GM12872 (cell line): ENCODE measurements at regions not wholly inside any gene's neighbourhood (a gene's known extent, or its start where the extent isn't known, plus 50 kb on each side); places are given as distances from the start of the nearest gene placed in this dataset.

Experiments used
- TF ChIP-seq, protein P1 (sequence below): IDR thresholded peaks from 3 replicates; pipeline ENCODE4 v1.5.1; 2011; ENCODE audit warnings: low read depth, mild to moderate bottlenecking, low read length, moderate library complexity; ENCODE audit not compliant: insufficient read depth

- TF ChIP-seq, protein P1, sequence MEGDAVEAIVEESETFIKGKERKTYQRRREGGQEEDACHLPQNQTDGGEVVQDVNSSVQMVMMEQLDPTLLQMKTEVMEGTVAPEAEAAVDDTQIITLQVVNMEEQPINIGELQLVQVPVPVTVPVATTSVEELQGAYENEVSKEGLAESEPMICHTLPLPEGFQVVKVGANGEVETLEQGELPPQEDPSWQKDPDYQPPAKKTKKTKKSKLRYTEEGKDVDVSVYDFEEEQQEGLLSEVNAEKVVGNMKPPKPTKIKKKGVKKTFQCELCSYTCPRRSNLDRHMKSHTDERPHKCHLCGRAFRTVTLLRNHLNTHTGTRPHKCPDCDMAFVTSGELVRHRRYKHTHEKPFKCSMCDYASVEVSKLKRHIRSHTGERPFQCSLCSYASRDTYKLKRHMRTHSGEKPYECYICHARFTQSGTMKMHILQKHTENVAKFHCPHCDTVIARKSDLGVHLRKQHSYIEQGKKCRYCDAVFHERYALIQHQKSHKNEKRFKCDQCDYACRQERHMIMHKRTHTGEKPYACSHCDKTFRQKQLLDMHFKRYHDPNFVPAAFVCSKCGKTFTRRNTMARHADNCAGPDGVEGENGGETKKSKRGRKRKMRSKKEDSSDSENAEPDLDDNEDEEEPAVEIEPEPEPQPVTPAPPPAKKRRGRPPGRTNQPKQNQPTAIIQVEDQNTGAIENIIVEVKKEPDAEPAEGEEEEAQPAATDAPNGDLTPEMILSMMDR: no peak
These were observed 269.4 kb upstream of the ELAC2 start for GRCh38 chr17:13287226-13287625.

DNA sequence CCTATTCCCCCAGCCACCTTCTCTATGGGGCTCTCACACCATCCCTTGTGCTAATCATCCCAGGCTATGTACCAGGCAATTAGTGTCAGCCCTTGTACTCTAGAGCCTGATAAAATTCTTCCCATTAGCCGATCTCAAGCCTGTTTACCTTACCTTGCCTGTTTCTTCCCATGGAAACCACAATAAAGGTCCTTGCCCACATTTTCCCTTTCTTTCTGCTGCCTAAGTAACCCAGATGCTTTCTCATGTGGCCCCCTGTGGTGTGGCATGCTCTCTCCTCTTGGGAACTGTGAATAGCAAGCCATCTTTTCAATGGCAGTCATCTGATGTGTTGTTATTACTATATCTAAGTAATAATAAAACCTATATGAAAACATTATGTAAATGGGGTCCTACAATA is 265.8 kb upstream of the ELAC2 start:
- TF ChIP-seq, protein P1: no peak

GRCh38 chr17:13281626-13282025 is 263.8 kb upstream of the ELAC2 start:
- TF ChIP-seq, protein P1: no peak

GRCh38 chr17:13273806-13274205 is 256.0 kb upstream of the ELAC2 start:
- TF ChIP-seq, protein P1: no peak

DNA sequence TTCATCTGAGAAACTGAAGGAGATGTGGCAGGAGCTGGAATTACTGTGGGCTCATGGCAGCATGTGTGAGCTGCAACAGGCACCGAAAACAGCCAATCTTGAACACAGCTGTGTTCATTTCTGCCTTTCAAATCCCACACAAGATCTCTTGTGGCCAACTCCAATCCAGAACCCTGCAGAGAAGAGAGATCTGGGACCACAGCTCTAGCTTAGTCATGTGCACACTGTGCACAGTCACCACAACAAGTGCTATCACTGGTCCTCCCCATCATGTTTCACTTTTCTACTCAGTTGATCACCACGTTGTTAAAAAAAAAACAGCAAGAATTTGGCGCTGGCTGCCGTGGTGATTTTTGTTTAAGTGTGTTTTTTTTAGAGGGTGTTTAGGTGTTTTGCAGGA is 254.5 kb upstream of the ELAC2 start:
- TF ChIP-seq, protein P1: no peak

DNA sequence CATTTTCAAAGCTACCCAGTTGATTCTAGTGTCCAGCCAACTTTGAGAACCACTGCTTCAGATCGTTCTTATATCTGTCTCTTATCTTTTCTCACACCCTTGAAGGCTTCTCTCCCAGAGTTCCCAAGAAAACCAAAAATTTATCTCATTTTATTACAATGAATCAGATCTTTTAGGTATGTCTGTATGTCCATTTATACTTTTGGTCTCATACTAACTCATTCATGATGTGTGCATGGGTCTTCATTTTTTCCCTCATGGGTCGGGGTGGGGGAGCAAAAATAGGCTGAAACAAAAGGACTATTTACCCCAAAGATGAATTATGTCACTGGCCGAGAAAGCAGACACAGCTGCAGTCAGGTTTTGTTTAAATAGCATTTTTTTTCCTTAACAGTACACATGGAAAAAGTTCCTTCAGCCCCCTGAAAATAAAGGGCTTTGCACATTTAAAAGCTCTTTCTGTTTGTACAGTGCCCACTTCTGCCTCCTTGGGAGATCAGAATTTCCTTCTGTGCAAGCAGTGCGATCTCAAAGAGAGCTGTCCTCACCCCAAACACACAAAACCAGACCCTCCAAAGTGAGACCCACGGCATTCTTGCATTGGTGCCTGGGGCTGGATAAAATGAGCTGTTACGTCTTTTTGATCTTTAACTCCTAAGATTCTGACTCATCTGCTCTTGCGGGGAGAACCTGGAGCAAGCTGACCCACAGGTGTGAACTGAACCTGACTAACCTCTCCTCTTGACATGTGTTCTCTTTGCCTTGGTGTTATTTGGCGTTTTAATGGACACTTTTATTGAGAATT is 251.2 kb upstream of the ELAC2 start:
- TF ChIP-seq, protein P1: no peak

DNA sequence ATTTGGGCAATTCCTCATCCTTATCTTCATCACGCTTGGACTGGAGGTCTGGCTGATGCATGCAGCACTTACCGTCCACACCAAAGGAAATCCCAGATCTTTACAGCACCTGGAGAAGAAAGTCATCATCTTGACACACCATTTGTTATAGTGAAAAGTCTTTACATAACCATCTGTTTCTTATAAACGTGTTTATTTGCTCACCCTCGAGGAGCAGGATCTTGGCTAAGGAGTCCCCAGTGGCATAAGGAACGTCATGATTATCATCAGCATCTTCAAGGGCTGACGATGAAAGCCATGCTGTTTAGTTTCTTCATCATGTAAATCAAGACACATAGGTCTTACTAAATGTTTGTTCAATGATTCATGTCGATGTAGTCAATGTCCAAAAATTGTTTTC is 248.8 kb upstream of the ELAC2 start:
- TF ChIP-seq, protein P1: no peak

DNA sequence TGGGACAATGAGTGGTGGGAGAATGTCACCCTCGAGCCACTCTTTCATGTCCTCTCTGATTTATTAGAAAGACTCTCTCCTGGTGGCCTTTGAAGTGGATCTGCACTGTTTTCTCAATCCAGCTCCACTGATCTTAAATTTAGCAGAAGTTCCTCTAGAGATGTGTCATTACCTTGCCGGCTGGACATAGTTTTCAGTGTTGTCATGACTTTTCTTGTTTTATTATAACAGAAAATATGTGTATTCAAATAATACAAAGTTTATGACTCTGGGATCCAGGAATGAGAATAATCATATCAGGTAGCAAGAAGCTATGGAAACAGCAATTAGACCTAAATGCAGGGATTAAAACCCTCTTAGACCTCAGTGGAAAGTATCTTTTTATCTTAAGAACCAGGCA is 247.5 kb upstream of the ELAC2 start:
- TF ChIP-seq, protein P1: no peak
